GM21825 (cell line): ENCODE measurements at regions not wholly inside any gene's neighbourhood (a gene's known extent, or its start where the extent isn't known, plus 50 kb on each side); places are given as distances from the start of the nearest gene placed in this dataset.

ENCODE experiments used
- ATAC-seq: cut with Tn5 transposase; IDR thresholded peaks from one replicate; pipeline ENCODE4 v1.9.1; 2021; ENCODE audit warnings: mild to moderate bottlenecking, moderate library complexity; ENCODE audit not compliant: unreplicated experiment

GRCh38 chr1:219774386-219774785, 154.0 kb downstream of the SLC30A10 start:
- no peak for ATAC-seq

GRCh38 chr1:219773775-219774174, 154.6 kb downstream of the SLC30A10 start:
- ATAC-seq: peak; percentile 99

GRCh38 chr1:219773110-219773509, 155.2 kb downstream of the SLC30A10 start:
- ATAC-seq: no peak

DNA sequence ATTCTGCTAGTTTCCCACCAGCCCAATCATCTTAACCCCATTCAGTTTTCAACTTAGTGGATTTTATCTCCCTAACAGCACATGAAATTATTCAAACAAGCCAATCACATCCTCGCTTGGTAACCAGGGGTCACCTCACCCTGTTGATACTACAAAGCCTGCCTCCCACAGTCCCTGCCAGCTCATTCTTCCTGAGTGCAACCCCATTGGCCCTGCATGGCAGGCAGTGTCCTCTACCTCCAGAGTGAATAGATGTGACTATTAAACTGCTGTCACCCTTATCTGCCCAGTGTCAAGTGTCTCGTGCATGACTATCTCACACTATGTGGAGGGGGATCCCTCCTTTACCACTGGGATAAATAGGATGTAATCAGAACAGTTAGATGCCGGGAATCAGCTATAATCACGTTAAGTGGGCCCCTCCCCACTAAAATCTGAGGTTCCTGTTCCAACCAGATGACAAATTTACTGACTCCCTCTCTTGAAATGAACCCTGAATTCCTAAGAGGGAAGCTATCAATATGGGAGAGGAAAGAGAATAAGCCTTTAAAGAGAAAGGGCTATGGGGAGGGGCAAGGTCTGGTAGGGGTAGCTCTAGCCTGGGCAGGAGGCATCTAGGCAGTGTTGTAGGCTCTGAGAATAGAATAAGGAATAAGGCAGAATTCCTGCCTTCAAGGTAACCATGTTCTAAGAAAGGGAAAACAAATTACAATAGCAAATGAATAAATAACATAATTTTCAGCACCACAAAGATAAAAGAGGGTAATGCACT, 155.9 kb downstream of the SLC30A10 start:
- ATAC-seq: no peak

- ATAC-seq: no peak
Observed at GRCh38 chr1:219771080-219771479, 157.3 kb downstream of the SLC30A10 start.

GRCh38 chr1:219763321-219763720, 150.4 kb upstream of the ZC3H11B start:
- ATAC-seq: no peak

DNA sequence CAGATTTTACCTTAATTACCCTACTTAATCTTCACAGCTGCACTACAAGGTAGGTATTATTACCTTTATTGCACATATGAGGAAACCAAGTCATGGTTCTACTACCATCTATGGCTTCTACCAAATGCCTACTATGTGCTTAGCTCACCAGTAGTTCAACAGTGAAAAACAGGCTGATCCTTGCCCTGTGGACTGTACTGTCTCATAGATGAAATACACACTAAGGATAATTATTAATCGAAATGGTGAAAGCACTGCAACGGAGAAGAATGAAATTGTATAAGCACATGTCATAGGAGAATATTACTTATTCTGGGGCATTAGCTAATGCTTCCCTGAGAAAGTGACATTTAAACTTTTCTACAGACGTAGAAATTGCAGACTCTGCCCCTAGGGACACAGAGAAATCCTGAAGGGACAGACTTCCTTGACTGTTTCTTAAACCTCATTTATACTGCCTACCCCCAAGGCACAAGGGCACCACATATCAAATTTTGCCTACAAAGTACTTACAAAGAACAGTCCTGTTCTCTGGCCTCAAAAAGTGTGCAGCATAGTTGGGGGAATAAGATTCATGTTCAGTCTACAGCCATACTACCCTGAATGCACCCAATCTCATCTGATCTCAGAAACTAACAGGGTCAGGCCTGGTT, 148.4 kb upstream of the ZC3H11B start:
- no peak for ATAC-seq

DNA sequence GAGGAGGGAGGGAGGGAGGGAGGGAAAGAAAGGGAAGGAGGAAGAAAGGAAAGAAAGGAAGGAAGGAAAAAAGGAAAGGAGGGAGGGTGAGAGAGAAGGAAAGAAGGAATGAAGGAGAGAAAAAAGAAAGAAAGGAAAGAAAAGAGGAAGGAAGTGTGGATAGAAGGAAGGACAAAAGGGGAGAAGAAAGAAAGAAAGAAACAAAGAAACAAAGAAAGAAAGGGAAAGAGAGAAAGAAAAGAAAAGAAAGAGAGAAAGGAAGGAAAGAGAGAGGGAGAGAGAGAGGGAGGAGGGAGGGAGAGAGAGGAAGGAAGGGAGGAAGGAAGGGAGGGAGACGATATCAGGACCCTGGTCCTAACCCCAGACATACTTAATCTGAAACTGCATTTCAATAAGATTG, 146.2 kb upstream of the ZC3H11B start:
- ATAC-seq: no peak

DNA sequence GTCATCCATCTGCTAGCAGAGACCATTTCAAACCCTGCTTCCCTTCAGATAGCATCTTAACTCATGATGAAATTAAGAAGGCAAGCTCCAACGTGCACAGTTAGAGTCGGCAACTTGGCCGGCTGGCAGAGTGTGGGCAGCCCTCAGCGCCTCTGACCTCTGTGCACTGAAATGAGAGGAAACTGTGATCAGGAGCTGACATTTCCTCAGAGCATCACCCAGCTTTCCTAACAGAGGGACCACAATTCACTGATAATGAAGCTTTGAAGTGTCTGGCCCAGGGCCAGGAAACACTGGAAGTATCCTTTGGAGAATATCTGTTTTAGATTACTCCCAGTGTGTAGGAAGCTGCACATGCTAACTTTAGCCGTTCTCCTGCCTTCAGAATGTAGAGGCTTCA, 145.0 kb upstream of the ZC3H11B start:
- ATAC-seq: no peak

GRCh38 chr1:219755234-219755633, 142.3 kb upstream of the ZC3H11B start:
- ATAC-seq: no peak

GRCh38 chr1:219754767-219755166, 141.9 kb upstream of the ZC3H11B start:
- no peak for ATAC-seq

DNA sequence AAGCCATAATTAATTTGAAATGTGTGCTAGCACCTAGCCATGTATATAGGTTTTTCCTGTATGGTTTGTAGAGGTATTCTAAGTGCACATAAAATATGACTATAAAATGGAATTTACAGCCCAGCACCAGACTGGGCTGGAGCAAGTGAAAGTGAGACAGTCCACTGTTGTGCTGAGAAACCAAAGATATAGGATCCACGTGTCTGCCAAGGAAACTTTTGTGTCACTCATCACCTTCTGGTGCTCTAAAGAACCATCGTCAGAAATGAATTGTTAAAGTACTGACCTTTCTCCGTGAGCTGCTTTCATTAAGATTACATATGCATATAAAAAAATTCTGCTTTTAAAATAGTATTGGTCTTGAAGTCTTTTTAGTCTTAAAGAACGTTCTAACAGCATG, 141.0 kb upstream of the ZC3H11B start:
- no peak for ATAC-seq

GRCh38 chr1:219752645-219753044, 139.7 kb upstream of the ZC3H11B start:
- no peak for ATAC-seq

DNA sequence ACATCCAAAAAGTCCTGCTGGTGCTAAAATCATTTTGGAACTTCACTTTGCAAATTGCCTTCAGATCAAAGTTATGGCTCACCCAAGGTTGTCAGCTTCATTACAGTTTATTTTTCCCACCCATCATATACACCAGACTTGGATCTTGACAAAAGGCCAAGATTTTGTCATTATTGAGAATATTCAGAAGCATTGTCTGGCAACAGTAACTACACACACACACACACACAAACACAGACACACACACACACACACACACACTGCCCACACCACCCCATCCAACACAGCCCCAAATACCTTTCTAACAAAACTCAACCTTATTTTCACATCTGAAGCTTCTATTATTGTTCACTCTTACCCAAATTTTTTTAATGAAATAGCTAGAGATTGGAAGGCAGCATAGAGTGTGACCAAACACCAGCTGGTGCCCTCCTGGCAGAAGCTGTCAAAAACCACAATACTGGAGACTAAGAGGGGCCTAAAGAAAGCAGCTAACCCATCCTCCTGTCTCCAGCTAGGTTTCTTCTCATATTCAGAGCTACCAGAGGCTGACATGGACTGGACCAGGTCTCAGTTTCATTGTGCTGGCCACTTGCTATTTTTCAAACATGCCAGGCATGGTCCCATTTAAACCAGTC, 139.1 kb upstream of the ZC3H11B start:
- no peak for ATAC-seq

- no peak for ATAC-seq
Observed at GRCh38 chr1:219749370-219749769, 136.5 kb upstream of the ZC3H11B start.

GRCh38 chr1:219746141-219746540, 133.2 kb upstream of the ZC3H11B start:
- no peak for ATAC-seq

DNA sequence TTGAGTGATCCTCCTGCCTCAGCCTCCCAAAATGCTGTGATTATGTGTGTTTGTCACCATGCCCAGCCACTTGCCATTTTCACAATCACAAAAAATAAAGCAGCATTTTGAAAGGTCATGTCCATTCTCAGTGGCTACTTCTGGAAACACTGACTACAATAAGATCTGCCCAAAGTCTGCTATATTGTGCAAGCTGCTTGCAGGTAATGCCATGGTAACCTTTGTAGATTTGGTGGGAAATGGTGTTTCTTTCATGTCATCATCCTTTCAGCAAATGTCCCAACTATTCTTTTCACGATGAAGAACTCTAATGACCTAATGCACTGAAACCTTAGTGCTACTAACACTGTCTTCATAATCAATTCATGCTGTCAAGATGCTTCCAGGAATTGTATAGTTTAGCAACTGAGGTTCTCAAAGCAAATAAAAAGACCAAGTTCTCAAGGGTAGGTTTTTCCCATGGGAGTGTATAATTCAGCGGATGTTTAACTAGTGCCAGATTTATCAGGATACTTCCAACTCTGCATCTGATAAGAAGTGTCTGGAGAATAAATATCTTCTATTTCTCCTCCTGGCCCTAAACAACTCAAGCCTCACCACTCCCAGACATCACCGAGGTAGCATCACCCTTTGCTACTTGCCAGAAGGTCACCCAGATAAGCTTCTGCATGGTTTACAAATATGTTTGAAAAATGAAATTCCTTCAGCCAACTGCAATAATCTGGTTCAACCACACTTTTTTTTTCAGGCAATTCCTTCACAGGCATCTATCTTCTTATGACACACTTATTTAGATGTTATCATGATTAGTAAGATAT, 132.0 kb upstream of the ZC3H11B start:
- ATAC-seq: no peak

GRCh38 chr1:219741011-219741970, 128.4 kb upstream of the ZC3H11B start:
- ATAC-seq: no peak

DNA sequence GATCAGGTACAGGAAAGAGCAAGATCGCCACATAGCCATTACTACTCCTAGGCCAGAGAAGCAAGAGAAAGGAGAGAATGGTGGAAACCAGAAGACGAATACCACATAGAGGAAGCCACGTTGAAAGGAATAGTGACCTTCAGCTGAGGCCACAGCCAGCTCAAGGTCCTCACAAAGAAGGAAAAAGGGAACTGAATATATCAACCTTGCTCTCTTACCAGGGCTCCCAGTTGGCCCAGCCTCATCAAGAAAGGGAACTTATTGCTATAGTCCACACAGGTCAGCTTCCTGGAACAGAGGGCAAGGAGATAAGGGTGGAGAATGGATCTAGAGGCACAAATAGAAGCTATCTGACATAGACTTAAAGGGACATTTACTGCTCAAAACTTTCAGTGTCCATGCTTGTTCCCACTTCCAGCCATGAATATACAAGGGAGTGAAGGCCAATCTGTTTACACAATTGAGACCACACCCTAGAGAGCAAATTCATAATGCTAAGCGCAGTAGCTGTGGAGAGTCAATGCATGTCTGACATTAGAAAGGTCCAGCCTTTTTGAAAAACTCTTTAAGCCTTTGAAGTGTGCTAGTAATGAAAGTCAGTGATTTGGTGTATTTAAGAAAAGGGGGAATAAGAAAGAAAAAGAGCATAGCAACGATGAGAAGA, 120.7 kb upstream of the ZC3H11B start:
- no peak for ATAC-seq
